Endothelial cell of umbilical vein (primary cell): ENCODE measurements at regions not wholly inside any gene's neighbourhood (a gene's known extent, or its start where the extent isn't known, plus 50 kb on each side); places are given as distances from the start of the nearest gene placed in this dataset.

Experiments
- EZH2 ChIP-seq: IDR thresholded peaks from 2 replicates; pipeline ENCODE4 v1.6.1; 2012; ENCODE audit warnings: borderline replicate concordance, low read depth, mild to moderate bottlenecking, moderate library complexity, low read length, inconsistent platforms; ENCODE audit not compliant: severe bottlenecking
- FOS ChIP-seq: IDR thresholded peaks from 2 replicates; pipeline ENCODE4 v1.6.1; 2011; ENCODE audit warnings: mild to moderate bottlenecking, low read length, moderate library complexity, borderline replicate concordance; ENCODE audit not compliant: insufficient read depth
- JUN ChIP-seq: IDR thresholded peaks from 2 replicates; pipeline ENCODE4 v1.6.1; 2011; ENCODE audit warnings: borderline replicate concordance, low read depth; ENCODE audit not compliant: insufficient read length, insufficient read depth
- POLR2A ChIP-seq: IDR thresholded peaks from 2 replicates; pipeline ENCODE4 v1.6.1; 2012; ENCODE audit warnings: low read depth, mild to moderate bottlenecking, control low read depth, low read length
- POLR2AphosphoS5 ChIP-seq: IDR thresholded peaks from 2 replicates; pipeline ENCODE4 v1.6.1; 2012; ENCODE audit warnings: low read depth, mild to moderate bottlenecking, control low read depth, low read length, moderate library complexity; ENCODE audit not compliant: insufficient read depth
- TF ChIP-seq, protein P1 (sequence below), 2 donors: IDR thresholded peaks; 1 replicate in 1 of 2; 2 replicates in 1 of 2; pipeline ENCODE4 v1.5.1; 2011; ENCODE audit warnings: low read length in 2 of 2, mild to moderate bottlenecking in 2 of 2, moderate library complexity in 2 of 2, control low read depth in 1 of 2, inconsistent platforms in 1 of 2, low read depth in 1 of 2; ENCODE audit not compliant: insufficient read depth in 1 of 2; ENCODE audit errors: extremely low read depth in 1 of 2
- TF ChIP-seq, protein P2 (sequence below): IDR thresholded peaks from 2 replicates; pipeline ENCODE4 v1.6.1; 2011; ENCODE audit not compliant: insufficient read depth, insufficient read length

DNA sequence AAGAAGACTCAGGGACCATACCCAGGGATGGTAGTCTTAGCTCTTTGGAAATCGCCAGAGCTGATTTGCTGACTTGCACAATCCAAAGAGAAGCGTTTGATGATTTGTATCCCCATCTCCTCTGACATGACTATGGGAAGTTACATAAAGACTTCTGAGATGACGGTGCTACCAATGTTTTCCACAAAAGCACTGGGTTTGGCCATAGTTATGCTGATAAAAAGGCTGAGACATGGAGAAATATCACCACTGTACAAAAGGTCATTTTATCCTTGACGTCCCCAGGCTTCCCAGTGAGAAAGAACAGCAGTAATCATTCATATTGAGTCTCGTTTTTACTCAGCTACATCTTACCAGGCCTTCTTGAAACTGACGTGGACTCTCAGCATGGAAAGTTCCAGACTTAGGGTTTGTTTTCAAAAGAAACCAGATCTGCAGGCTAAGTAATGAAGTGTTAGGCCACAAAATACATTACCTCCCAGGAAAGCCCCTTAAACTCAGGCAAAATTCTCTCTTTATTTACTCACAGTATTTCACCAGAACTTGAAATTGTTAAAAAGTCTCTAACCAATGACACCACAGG is 370.3 kb upstream of the JARID2 start:
- TF ChIP-seq, protein P1, sequence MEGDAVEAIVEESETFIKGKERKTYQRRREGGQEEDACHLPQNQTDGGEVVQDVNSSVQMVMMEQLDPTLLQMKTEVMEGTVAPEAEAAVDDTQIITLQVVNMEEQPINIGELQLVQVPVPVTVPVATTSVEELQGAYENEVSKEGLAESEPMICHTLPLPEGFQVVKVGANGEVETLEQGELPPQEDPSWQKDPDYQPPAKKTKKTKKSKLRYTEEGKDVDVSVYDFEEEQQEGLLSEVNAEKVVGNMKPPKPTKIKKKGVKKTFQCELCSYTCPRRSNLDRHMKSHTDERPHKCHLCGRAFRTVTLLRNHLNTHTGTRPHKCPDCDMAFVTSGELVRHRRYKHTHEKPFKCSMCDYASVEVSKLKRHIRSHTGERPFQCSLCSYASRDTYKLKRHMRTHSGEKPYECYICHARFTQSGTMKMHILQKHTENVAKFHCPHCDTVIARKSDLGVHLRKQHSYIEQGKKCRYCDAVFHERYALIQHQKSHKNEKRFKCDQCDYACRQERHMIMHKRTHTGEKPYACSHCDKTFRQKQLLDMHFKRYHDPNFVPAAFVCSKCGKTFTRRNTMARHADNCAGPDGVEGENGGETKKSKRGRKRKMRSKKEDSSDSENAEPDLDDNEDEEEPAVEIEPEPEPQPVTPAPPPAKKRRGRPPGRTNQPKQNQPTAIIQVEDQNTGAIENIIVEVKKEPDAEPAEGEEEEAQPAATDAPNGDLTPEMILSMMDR (IDR thresholded peaks at IDR 0.05; ENCODE audit: extremely low read depth in 1 of 2, insufficient read depth in 1 of 2, low read depth in 1 of 2, low read length in 2 of 2): no peak
- no peak for TF ChIP-seq POLR2AphosphoS5
- no peak for TF ChIP-seq FOS
- TF ChIP-seq POLR2A: no peak
- no peak for TF ChIP-seq JUN
- TF ChIP-seq, protein P2, sequence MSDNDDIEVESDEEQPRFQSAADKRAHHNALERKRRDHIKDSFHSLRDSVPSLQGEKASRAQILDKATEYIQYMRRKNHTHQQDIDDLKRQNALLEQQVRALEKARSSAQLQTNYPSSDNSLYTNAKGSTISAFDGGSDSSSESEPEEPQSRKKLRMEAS: no peak
- no peak for TF ChIP-seq EZH2
